ENCODE measurements at regions not wholly inside any gene's neighbourhood (a gene's known extent, or its start where the extent isn't known, plus 50 kb on each side); places are given as distances from the start of the nearest gene placed in this dataset.

DNA sequence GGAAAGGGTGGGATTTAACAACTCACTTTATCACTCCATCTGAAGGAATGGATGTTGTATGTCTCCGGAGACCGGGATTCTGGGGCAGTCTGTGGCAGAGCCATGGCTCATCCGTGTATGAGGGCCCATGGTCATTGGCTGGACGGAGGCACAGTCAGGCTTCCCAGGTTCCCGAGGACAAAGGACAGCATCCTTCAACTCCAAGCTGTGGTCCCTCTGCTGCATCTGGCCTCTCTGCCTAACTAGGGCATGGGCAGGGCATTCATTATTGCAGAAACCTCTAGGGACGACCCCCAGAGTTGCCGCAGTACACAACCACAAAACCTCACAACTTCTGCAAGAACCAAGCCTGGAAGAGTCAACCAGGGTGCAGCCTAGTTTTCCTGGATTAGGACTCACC lies 525.2 kb downstream of the GLRX3 start:
- intact Hi-C loops (cut with micrococcal nuclease), result no loop called here
- no peaks in the 10 kb centered on the region for H3K27me3 ChIP-seq (ENCODE audit: low read length)
- H3K4me2 ChIP-seq (ENCODE audit: low read length), result no peak overlapping the region
- no peak overlapping the region for H3K9ac ChIP-seq (ENCODE audit: low read length)
- no peak overlapping the region for H3K4me3 ChIP-seq (ENCODE audit: low read length)
- no peak overlapping the region for H3K27ac ChIP-seq (ENCODE audit: low read length)
- no TSS peak for BruUV-seq (replicated peaks)
- H3K9me3 ChIP-seq (ENCODE audit: low read length), result no peaks in the 10 kb centered on the region
- H3K4me1 ChIP-seq (ENCODE audit: insufficient read depth, low read length), result no peaks in the 10 kb centered on the region
- no peak overlapping the region for H2AFZ ChIP-seq (ENCODE audit: low read length)
- no peaks in the 10 kb centered on the region for H3K36me3 ChIP-seq (ENCODE audit: low read depth, low read length)
- H4K20me1 ChIP-seq (ENCODE audit: low read length), result no peaks in the 10 kb centered on the region
- TF ChIP-seq EZH2 (IDR thresholded peaks at IDR 0.05; ENCODE audit: low read length, unreplicated experiment) (no peak), EZH2phosphoT487 (IDR thresholded peaks at IDR 0.05; ENCODE audit: borderline replicate concordance, low read length) (no peak), CTCF (conservative IDR thresholded peaks at IDR 0.05; ENCODE audit: low read depth, low read length) (no peak)
- ATAC-seq (no peak), DNase-seq (no peak)
- POLR2A ChIA-PET (ENCODE audit: unreplicated experiment), result no interaction called here
- H3K9me2 ChIP-seq (replicated peaks; ENCODE audit: low read length), result no peaks in the 10 kb centered on the region
- CTCF ChIA-PET, result no interaction called here
- no peaks in the 10 kb centered on the region for H3F3A ChIP-seq (ENCODE audit: low read length, unreplicated experiment)
- H3K79me2 ChIP-seq (ENCODE audit: low read length), result no peaks in the 10 kb centered on the region

GRCh38 chr10:130662775-130663174 lies 526.6 kb downstream of the GLRX3 start:
- CTCF ChIA-PET, result no interaction called here
- Histone ChIP-seq H3K27me3 (ENCODE audit: low read length) (no peaks in the 10 kb centered on the region), H4K20me1 (ENCODE audit: low read length) (no peaks in the 10 kb centered on the region), H3K4me3 (ENCODE audit: low read length) (no peak overlapping the region), H3F3A (ENCODE audit: low read length, unreplicated experiment) (no peaks in the 10 kb centered on the region), H3K79me2 (ENCODE audit: low read length) (no peaks in the 10 kb centered on the region), H3K36me3 (ENCODE audit: low read depth, low read length) (no peaks in the 10 kb centered on the region), H2AFZ (ENCODE audit: low read length) (no peak overlapping the region), H3K9me3 (ENCODE audit: low read length) (no peaks in the 10 kb centered on the region), H3K4me2 (ENCODE audit: low read length) (no peak overlapping the region), H3K9ac (ENCODE audit: low read length) (no peak overlapping the region), H3K27ac (ENCODE audit: low read length) (no peak overlapping the region), H3K9me2 (replicated peaks; ENCODE audit: low read length) (no peaks in the 10 kb centered on the region), H3K4me1 (ENCODE audit: insufficient read depth, low read length) (no peaks in the 10 kb centered on the region)
- no peak for ATAC-seq
- no TSS peak for BruUV-seq (replicated peaks)
- intact Hi-C loops (cut with micrococcal nuclease), result no loop called here
- DNase-seq, result no peak
- POLR2A ChIA-PET (ENCODE audit: unreplicated experiment), result no interaction called here
- TF ChIP-seq CTCF (conservative IDR thresholded peaks at IDR 0.05; ENCODE audit: low read depth, low read length) (no peak), EZH2phosphoT487 (IDR thresholded peaks at IDR 0.05; ENCODE audit: borderline replicate concordance, low read length) (no peak), EZH2 (IDR thresholded peaks at IDR 0.05; ENCODE audit: low read length, unreplicated experiment) (no peak)

DNA sequence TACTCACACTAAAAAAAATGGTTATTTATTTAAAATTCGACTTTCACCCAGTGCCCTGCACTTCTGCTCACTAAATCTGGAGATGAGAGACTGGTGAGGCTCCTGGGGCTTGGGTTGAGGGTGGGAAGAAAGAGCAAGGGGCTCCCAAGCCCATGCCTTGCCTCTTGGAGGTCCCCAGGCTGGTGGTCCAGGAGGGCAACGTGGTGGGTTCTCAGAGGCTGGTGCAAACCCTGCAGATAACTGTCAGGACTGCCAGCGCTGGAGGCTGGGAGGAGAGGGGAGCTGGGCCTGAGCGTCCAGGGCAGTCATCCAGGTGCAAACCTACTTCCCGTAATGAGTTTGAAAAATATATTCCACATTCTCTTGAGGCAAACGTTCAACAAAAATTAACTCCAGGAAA lies 528.3 kb downstream of the GLRX3 start:
- DNase-seq (no peak), ATAC-seq (no peak)
- Histone ChIP-seq H3K9ac (ENCODE audit: low read length) (no peak overlapping the region), H3K27me3 (ENCODE audit: low read length) (no peaks in the 10 kb centered on the region), H3K36me3 (ENCODE audit: low read depth, low read length) (no peaks in the 10 kb centered on the region), H3K4me3 (ENCODE audit: low read length) (no peak overlapping the region), H3F3A (ENCODE audit: low read length, unreplicated experiment) (no peaks in the 10 kb centered on the region), H3K9me2 (replicated peaks; ENCODE audit: low read length) (no peaks in the 10 kb centered on the region), H3K4me1 (ENCODE audit: insufficient read depth, low read length) (no peaks in the 10 kb centered on the region), H3K79me2 (ENCODE audit: low read length) (no peaks in the 10 kb centered on the region), H3K4me2 (ENCODE audit: low read length) (no peak overlapping the region), H3K9me3 (ENCODE audit: low read length) (no peaks in the 10 kb centered on the region), H4K20me1 (ENCODE audit: low read length) (no peaks in the 10 kb centered on the region), H2AFZ (ENCODE audit: low read length) (no peak overlapping the region), H3K27ac (ENCODE audit: low read length) (no peak overlapping the region)
- ChIA-PET POLR2A (ENCODE audit: unreplicated experiment) (no interaction called here), CTCF (no interaction called here)
- no peak for TF ChIP-seq EZH2 (IDR thresholded peaks at IDR 0.05; ENCODE audit: low read length, unreplicated experiment)
- intact Hi-C loops (cut with micrococcal nuclease), result no loop called here
- BruUV-seq (replicated peaks), result no TSS peak
